Kidney epithelial cell (primary cell): ENCODE measurements at regions not wholly inside any gene's neighbourhood (a gene's known extent, or its start where the extent isn't known, plus 50 kb on each side); places are given as distances from the start of the nearest gene placed in this dataset.
"Not testable (repeated sequence)": the region's sequence is repeated elsewhere in the genome, so short reads cannot be mapped to it uniquely, and the experiment has no call there.

Experiments used
- DNase-seq: peaks from one replicate; pipeline ENCODE4 v3.0.0-alpha.2; 2010; ENCODE audit warnings: low read depth
- H3K27me3 ChIP-seq: 2 replicates; pipeline ENCODE4 v1.6.0; 2011; ENCODE audit warnings: low read length; ENCODE audit not compliant: control insufficient read depth, insufficient read depth
- H3K36me3 ChIP-seq: 2 replicates; pipeline ENCODE4 v1.5.1; 2011; ENCODE audit warnings: low read length; ENCODE audit not compliant: control insufficient read depth, insufficient read depth
- H3K4me3 ChIP-seq: 2 replicates; pipeline ENCODE4 v1.5.1; 2011; ENCODE audit warnings: low read depth, mild to moderate bottlenecking, control low read depth, low read length
- CTCF ChIP-seq: IDR thresholded peaks from 2 replicates; pipeline ENCODE4 v1.5.1; 2011; ENCODE audit warnings: mild to moderate bottlenecking, moderate library complexity, low read length, control low read depth, inconsistent platforms; ENCODE audit not compliant: insufficient read depth, poor library complexity, severe bottlenecking

- no peak for TF ChIP-seq CTCF
- Histone ChIP-seq H3K27me3 (no peaks in the 10 kb centered on the region), H3K36me3 (no peaks in the 10 kb centered on the region), H3K4me3 (no peak overlapping the region)
- no peak for DNase-seq
These were observed 265.2 kb upstream of the ZNF385D start for GRCh38 chr3:22016197-22016596.

GRCh38 chr3:22024638-22025037 is 273.6 kb upstream of the ZNF385D start:
- H3K27me3 ChIP-seq, H3K36me3 ChIP-seq, DNase-seq, H3K4me3 ChIP-seq: not testable (repeated sequence)

GRCh38 chr3:22029480-22029879 is 278.5 kb upstream of the ZNF385D start:
- TF ChIP-seq CTCF = no peak
- Histone ChIP-seq H3K36me3 (no peaks in the 10 kb centered on the region), H3K27me3 (no peaks in the 10 kb centered on the region), H3K4me3 (no peak overlapping the region)
- DNase-seq = no peak

GRCh38 chr3:22039161-22039560 is 288.2 kb upstream of the ZNF385D start:
- TF ChIP-seq CTCF = no peak
- no peak for DNase-seq
- no peaks in the 10 kb centered on the region for H3K36me3 ChIP-seq
- no peaks in the 10 kb centered on the region for H3K27me3 ChIP-seq
- no peak overlapping the region for H3K4me3 ChIP-seq

- Histone ChIP-seq H3K27me3 (no peaks in the 10 kb centered on the region), H3K36me3 (no peaks in the 10 kb centered on the region), H3K4me3 (no peak overlapping the region)
- no peak for TF ChIP-seq CTCF
- DNase-seq = no peak
These were observed 289.1 kb upstream of the ZNF385D start for GRCh38 chr3:22040150-22040549.

GRCh38 chr3:22045882-22046281 is 294.9 kb upstream of the ZNF385D start:
- DNase-seq = no peak
- no peak for TF ChIP-seq CTCF
- H3K36me3 ChIP-seq = no peaks in the 10 kb centered on the region
- no peaks in the 10 kb centered on the region for H3K27me3 ChIP-seq
- H3K4me3 ChIP-seq = no peak overlapping the region
